GM23338 (cell line): ENCODE measurements at regions not wholly inside any gene's neighbourhood (a gene's known extent, or its start where the extent isn't known, plus 50 kb on each side); places are given as distances from the start of the nearest gene placed in this dataset.

Source experiments
- ATAC-seq: fragments of 200-7000 bp; cut with Tn5 transposase; 3 replicates; pipeline ENCODE4 v1.9.1; 2020
- DNase-seq: peaks from one replicate; pipeline ENCODE4 v3.0.0-alpha.2; 2015; ENCODE audit warnings: low spot score
- H2AFZ ChIP-seq: fragments of 200-600 bp; sonication (generic); 2 replicates; pipeline ENCODE4 v1.8.0; 2016; ENCODE audit warnings: antibody characterized with exemption, mild to moderate bottlenecking, moderate library complexity
- H3F3A ChIP-seq: fragments of 200-600 bp; sonication (generic); replicated peaks from 2 replicates; pipeline ENCODE4 v1.8.0; 2017; ENCODE audit warnings: antibody characterized with exemption, mixed run types, low read depth
- H3K27ac ChIP-seq: fragments of 200-600 bp; sonication (generic); 2 replicates; pipeline ENCODE4 v1.6.1; 2016; ENCODE audit warnings: low read depth
- H3K27me3 ChIP-seq: fragments of 200-600 bp; sonication (generic); 2 replicates; pipeline ENCODE4 v1.8.0; 2016; ENCODE audit warnings: mild to moderate bottlenecking, mixed run types, moderate library complexity; ENCODE audit not compliant: insufficient read depth
- H3K36me3 ChIP-seq: fragments of 200-600 bp; sonication (generic); 2 replicates; pipeline ENCODE4 v1.8.0; 2016; ENCODE audit warnings: mild to moderate bottlenecking; ENCODE audit not compliant: insufficient read depth
- H3K4me1 ChIP-seq: fragments of 200-600 bp; sonication (generic); 2 replicates; pipeline ENCODE4 v1.8.0; 2016; ENCODE audit warnings: mild to moderate bottlenecking, moderate library complexity; ENCODE audit not compliant: insufficient read depth
- H3K4me2 ChIP-seq: fragments of 200-600 bp; sonication (generic); 2 replicates; pipeline ENCODE4 v1.7.1; 2017; ENCODE audit warnings: mixed run types
- H3K4me3 ChIP-seq: fragments of 200-600 bp; sonication (generic); 2 replicates; pipeline ENCODE4 v1.6.1; 2016; ENCODE audit warnings: mixed run types
- H3K79me2 ChIP-seq: fragments of 200-600 bp; sonication (generic); replicated peaks from 2 replicates; pipeline ENCODE4 v1.8.0; 2017; ENCODE audit warnings: mild to moderate bottlenecking; ENCODE audit not compliant: insufficient read depth
- H3K9me2 ChIP-seq: fragments of 200-600 bp; sonication (generic); 2 replicates; pipeline ENCODE4 v1.8.0; 2017; ENCODE audit not compliant: insufficient read depth
- H4K20me1 ChIP-seq: fragments of 200-600 bp; sonication (generic); replicated peaks from 2 replicates; pipeline ENCODE4 v1.8.0; 2017; ENCODE audit warnings: mild to moderate bottlenecking; ENCODE audit not compliant: insufficient read depth
- H3K27ac Mint-ChIP-seq: 2 replicates; pipeline ENCODE4 v1.8.0; 2020; ENCODE audit warnings: inconsistent platforms, mild to moderate bottlenecking, moderate library complexity, mixed read lengths
- H3K27me3 Mint-ChIP-seq: 3 replicates; pipeline ENCODE4 v1.8.0; 2022; ENCODE audit warnings: low read depth, mild to moderate bottlenecking, moderate library complexity, mixed read lengths, inconsistent platforms; ENCODE audit not compliant: insufficient read depth, poor library complexity
- H3K36me3 Mint-ChIP-seq: 3 replicates; pipeline ENCODE4 v1.8.0; 2021; ENCODE audit warnings: low read depth, mild to moderate bottlenecking, inconsistent platforms, moderate library complexity, mixed read lengths
- H3K4me1 Mint-ChIP-seq: 3 replicates; pipeline ENCODE4 v1.8.0; 2020; ENCODE audit warnings: mild to moderate bottlenecking, inconsistent platforms, mixed read lengths
- H3K4me3 Mint-ChIP-seq: 3 replicates; pipeline ENCODE4 v1.8.0; 2021; ENCODE audit warnings: moderate library complexity, mild to moderate bottlenecking, inconsistent platforms, mixed read lengths
- H3K9me3 Mint-ChIP-seq: 3 replicates; pipeline ENCODE4 v1.8.0; 2020; ENCODE audit warnings: moderate library complexity, mild to moderate bottlenecking, inconsistent platforms, mixed read lengths
- CREB1 ChIP-seq: fragments of 250-450 bp; sonication (Bioruptor Pico); IDR thresholded peaks from 2 replicates; pipeline ENCODE4 v1.5.0; 2020; ENCODE audit warnings: low read depth, mild to moderate bottlenecking, moderate library complexity
- EZH2 ChIP-seq: fragments of 200-600 bp; sonication (generic); IDR thresholded peaks from one replicate; pipeline ENCODE4 v1.8.0; 2017; ENCODE audit warnings: antibody characterized with exemption, mild to moderate bottlenecking, low read depth; ENCODE audit not compliant: unreplicated experiment
- EZH2phosphoT487 ChIP-seq: fragments of 200-600 bp; sonication (generic); IDR thresholded peaks from one replicate; pipeline ENCODE4 v1.8.1; 2018; ENCODE audit warnings: antibody characterized with exemption; ENCODE audit not compliant: unreplicated experiment
- JUNB ChIP-seq: IDR thresholded peaks from one replicate; pipeline ENCODE4 v1.6.1; 2016; ENCODE audit warnings: antibody characterized with exemption; ENCODE audit not compliant: unreplicated experiment
- NANOG ChIP-seq: IDR thresholded peaks from 2 replicates; pipeline ENCODE4 v1.6.1; 2016; ENCODE audit warnings: antibody characterized with exemption, borderline replicate concordance
- POLR2AphosphoS5 ChIP-seq: IDR thresholded peaks from 2 replicates; pipeline ENCODE4 v1.6.1; 2016; ENCODE audit warnings: antibody characterized with exemption, low read depth
- STAT1 ChIP-seq: IDR thresholded peaks from one replicate; pipeline ENCODE4 v1.6.1; 2016; ENCODE audit warnings: antibody characterized with exemption; ENCODE audit not compliant: unreplicated experiment
- ZNF114 ChIP-seq: fragments of 250-450 bp; sonication (Bioruptor Pico); IDR thresholded peaks from 2 replicates; pipeline ENCODE4 v1.5.0; 2020; ENCODE audit warnings: mild to moderate bottlenecking, moderate library complexity
- ZNF331 ChIP-seq: fragments of 250-450 bp; sonication (Bioruptor Pico); IDR thresholded peaks from 2 replicates; pipeline ENCODE4 v1.5.0; 2020; ENCODE audit warnings: low read depth, mild to moderate bottlenecking, moderate library complexity
- TF ChIP-seq, protein P1 (sequence below): fragments of 250-450 bp; sonication (Bioruptor Pico); IDR thresholded peaks from 2 replicates; pipeline ENCODE4 v1.5.0; 2020; ENCODE audit warnings: mild to moderate bottlenecking, moderate library complexity
- TF ChIP-seq, protein P2 (sequence below): IDR thresholded peaks from 2 replicates; pipeline ENCODE4 v1.6.1; 2016; ENCODE audit warnings: antibody characterized with exemption
- TF ChIP-seq, protein P3 (sequence below), 2 experiments: fragments of 200-600 bp in 1 of 2; sonication (generic) in 1 of 2; conservative IDR thresholded peaks; 2 replicates each; pipeline versions ENCODE4 v1.5.1 to v1.6.1; 2016 to 2017; ENCODE audit warnings: antibody characterized with exemption in 2 of 2, low read depth in 2 of 2, mild to moderate bottlenecking in 2 of 2, moderate library complexity in 1 of 2
- TF ChIP-seq, protein P4 (sequence below): IDR thresholded peaks from one replicate; pipeline ENCODE4 v1.6.1; 2018; ENCODE audit warnings: antibody characterized with exemption; ENCODE audit not compliant: unreplicated experiment

DNA sequence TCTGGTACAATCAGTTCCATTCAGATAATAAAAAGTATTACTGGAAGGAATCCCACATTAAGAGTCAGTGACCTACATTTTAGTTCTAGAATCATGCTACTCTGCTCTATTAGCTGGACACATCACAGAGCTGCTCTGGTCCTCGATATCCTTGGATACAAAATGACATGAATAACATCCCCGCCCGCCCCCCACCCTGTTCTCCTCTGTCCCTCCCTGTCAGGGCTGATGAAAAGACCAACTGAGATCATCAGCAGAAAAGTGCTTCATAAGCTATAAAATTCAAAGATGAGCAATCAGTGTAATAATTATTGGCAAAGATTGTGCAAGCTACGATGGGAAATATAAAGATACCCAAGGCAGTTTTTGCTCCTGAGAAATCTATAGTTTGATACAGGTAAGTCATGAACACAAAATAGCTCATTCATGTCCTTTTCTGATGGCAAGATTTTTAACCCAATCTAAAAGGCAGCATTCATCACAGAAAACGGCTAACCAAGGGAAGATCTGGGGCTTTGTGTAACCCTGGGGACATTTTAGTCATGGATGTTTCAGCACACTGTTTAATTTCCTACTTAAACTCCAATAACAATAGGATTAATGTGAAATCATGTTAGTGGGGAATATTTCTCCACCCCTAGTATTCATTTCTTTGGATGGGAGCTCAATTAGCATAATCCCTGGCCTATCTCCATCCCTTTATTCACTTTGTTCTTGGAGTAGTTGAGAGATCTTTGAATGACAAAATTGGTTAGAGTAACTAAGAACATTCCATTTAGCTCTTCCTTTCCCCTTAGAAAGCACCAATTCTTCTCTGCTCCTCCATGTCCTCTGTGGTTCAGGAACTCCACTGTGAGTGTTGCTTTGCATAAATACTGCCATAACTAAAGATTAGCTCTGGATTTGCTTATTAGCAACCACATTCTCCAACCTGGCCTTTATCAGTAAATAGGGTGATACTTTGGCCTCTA, 459.4 kb upstream of the GRIA1 start:
- H3K4me3 Mint-ChIP-seq = no peak overlapping the region
- Histone ChIP-seq H2AFZ (no peak overlapping the region), H3K27ac (0 out of 2 replicates have a peak overlapping the region, but pooled peaks have one; percentile 29), H3K27me3 (no peaks in the 10 kb centered on the region), H3K4me2 (peak overlapping the region; percentile 28; the same call in 1 of the 2 replicates), H3K4me3 (no peak overlapping the region), H3K36me3 (0 out of 2 replicates have a peak, but pooled peaks cover 8% of the 10 kb centered on the region), H4K20me1 (no peaks in the 10 kb centered on the region), H3K4me1 (peaks cover 5% of the 10 kb centered on the region; the same call in 1 of the 2 replicates), H3K79me2 (no peaks in the 10 kb centered on the region), H3F3A (no peaks in the 10 kb centered on the region), H3K9me2 (peaks cover 6% of the 10 kb centered on the region; the same call in 1 of the 2 replicates)
- no peak for TF ChIP-seq NANOG
- TF ChIP-seq, protein P1, sequence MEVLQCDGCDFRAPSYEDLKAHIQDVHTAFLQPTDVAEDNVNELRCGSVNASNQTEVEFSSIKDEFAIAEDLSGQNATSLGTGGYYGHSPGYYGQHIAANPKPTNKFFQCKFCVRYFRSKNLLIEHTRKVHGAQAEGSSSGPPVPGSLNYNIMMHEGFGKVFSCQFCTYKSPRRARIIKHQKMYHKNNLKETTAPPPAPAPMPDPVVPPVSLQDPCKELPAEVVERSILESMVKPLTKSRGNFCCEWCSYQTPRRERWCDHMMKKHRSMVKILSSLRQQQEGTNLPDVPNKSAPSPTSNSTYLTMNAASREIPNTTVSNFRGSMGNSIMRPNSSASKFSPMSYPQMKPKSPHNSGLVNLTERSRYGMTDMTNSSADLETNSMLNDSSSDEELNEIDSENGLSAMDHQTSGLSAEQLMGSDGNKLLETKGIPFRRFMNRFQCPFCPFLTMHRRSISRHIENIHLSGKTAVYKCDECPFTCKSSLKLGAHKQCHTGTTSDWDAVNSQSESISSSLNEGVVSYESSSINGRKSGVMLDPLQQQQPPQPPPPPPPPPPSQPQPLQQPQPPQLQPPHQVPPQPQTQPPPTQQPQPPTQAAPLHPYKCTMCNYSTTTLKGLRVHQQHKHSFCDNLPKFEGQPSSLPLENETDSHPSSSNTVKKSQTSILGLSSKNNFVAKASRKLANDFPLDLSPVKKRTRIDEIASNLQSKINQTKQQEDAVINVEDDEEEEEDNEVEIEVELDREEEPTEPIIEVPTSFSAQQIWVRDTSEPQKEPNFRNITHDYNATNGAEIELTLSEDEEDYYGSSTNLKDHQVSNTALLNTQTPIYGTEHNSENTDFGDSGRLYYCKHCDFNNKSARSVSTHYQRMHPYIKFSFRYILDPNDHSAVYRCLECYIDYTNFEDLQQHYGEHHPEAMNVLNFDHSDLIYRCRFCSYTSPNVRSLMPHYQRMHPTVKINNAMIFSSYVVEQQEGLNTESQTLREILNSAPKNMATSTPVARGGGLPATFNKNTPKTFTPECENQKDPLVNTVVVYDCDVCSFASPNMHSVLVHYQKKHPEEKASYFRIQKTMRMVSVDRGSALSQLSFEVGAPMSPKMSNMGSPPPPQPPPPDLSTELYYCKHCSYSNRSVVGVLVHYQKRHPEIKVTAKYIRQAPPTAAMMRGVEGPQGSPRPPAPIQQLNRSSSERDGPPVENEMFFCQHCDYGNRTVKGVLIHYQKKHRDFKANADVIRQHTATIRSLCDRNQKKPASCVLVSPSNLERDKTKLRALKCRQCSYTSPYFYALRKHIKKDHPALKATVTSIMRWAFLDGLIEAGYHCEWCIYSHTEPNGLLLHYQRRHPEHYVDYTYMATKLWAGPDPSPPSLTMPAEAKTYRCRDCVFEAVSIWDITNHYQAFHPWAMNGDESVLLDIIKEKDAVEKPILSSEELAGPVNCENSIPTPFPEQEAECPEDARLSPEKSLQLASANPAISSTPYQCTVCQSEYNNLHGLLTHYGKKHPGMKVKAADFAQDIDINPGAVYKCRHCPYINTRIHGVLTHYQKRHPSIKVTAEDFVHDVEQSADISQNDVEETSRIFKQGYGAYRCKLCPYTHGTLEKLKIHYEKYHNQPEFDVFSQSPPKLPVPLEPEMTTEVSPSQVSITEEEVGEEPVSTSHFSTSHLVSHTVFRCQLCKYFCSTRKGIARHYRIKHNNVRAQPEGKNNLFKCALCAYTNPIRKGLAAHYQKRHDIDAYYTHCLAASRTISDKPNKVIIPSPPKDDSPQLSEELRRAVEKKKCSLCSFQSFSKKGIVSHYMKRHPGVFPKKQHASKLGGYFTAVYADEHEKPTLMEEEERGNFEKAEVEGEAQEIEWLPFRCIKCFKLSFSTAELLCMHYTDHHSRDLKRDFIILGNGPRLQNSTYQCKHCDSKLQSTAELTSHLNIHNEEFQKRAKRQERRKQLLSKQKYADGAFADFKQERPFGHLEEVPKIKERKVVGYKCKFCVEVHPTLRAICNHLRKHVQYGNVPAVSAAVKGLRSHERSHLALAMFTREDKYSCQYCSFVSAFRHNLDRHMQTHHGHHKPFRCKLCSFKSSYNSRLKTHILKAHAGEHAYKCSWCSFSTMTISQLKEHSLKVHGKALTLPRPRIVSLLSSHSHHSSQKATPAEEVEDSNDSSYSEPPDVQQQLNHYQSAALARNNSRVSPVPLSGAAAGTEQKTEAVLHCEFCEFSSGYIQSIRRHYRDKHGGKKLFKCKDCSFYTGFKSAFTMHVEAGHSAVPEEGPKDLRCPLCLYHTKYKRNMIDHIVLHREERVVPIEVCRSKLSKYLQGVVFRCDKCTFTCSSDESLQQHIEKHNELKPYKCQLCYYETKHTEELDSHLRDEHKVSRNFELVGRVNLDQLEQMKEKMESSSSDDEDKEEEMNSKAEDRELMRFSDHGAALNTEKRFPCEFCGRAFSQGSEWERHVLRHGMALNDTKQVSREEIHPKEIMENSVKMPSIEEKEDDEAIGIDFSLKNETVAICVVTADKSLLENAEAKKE = no peak
- TF ChIP-seq, protein P2, sequence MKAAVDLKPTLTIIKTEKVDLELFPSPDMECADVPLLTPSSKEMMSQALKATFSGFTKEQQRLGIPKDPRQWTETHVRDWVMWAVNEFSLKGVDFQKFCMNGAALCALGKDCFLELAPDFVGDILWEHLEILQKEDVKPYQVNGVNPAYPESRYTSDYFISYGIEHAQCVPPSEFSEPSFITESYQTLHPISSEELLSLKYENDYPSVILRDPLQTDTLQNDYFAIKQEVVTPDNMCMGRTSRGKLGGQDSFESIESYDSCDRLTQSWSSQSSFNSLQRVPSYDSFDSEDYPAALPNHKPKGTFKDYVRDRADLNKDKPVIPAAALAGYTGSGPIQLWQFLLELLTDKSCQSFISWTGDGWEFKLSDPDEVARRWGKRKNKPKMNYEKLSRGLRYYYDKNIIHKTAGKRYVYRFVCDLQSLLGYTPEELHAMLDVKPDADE = no peak
- TF ChIP-seq ZNF331 = no peak
- TF ChIP-seq, protein P3, sequence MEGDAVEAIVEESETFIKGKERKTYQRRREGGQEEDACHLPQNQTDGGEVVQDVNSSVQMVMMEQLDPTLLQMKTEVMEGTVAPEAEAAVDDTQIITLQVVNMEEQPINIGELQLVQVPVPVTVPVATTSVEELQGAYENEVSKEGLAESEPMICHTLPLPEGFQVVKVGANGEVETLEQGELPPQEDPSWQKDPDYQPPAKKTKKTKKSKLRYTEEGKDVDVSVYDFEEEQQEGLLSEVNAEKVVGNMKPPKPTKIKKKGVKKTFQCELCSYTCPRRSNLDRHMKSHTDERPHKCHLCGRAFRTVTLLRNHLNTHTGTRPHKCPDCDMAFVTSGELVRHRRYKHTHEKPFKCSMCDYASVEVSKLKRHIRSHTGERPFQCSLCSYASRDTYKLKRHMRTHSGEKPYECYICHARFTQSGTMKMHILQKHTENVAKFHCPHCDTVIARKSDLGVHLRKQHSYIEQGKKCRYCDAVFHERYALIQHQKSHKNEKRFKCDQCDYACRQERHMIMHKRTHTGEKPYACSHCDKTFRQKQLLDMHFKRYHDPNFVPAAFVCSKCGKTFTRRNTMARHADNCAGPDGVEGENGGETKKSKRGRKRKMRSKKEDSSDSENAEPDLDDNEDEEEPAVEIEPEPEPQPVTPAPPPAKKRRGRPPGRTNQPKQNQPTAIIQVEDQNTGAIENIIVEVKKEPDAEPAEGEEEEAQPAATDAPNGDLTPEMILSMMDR (conservative IDR thresholded peaks at IDR 0.05; ENCODE audit: low read depth in 2 of 2) = no peak
- no peak for TF ChIP-seq EZH2
- TF ChIP-seq, protein P4, sequence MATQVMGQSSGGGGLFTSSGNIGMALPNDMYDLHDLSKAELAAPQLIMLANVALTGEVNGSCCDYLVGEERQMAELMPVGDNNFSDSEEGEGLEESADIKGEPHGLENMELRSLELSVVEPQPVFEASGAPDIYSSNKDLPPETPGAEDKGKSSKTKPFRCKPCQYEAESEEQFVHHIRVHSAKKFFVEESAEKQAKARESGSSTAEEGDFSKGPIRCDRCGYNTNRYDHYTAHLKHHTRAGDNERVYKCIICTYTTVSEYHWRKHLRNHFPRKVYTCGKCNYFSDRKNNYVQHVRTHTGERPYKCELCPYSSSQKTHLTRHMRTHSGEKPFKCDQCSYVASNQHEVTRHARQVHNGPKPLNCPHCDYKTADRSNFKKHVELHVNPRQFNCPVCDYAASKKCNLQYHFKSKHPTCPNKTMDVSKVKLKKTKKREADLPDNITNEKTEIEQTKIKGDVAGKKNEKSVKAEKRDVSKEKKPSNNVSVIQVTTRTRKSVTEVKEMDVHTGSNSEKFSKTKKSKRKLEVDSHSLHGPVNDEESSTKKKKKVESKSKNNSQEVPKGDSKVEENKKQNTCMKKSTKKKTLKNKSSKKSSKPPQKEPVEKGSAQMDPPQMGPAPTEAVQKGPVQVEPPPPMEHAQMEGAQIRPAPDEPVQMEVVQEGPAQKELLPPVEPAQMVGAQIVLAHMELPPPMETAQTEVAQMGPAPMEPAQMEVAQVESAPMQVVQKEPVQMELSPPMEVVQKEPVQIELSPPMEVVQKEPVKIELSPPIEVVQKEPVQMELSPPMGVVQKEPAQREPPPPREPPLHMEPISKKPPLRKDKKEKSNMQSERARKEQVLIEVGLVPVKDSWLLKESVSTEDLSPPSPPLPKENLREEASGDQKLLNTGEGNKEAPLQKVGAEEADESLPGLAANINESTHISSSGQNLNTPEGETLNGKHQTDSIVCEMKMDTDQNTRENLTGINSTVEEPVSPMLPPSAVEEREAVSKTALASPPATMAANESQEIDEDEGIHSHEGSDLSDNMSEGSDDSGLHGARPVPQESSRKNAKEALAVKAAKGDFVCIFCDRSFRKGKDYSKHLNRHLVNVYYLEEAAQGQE = no peak
- no peak for TF ChIP-seq ZNF114 (CRISPR knock-in tag)
- no peak for TF ChIP-seq JUNB
- no peak for TF ChIP-seq STAT1
- TF ChIP-seq EZH2phosphoT487 = no peak
- no peak for TF ChIP-seq POLR2AphosphoS5
- no peak for TF ChIP-seq CREB1 (CRISPR knock-in tag)
- peaks cover 5% of the 10 kb centered on the region; the same call in 1 of the 3 replicates for H3K36me3 Mint-ChIP-seq
- H3K27me3 Mint-ChIP-seq = no peaks in the 10 kb centered on the region
- no peak for ATAC-seq
- peaks cover 12% of the 10 kb centered on the region; the same call in 2 of the 3 replicates for H3K4me1 Mint-ChIP-seq
- peaks cover 12% of the 10 kb centered on the region; the same call in 1 of the 3 replicates for H3K9me3 Mint-ChIP-seq
- peak; percentile 2 for DNase-seq
- no peak overlapping the region for H3K27ac Mint-ChIP-seq
